Gastrocnemius medialis (tissue), 4 donors: ENCODE measurements at regions not wholly inside any gene's neighbourhood (a gene's known extent, or its start where the extent isn't known, plus 50 kb on each side); places are given as distances from the start of the nearest gene placed in this dataset.
"Not testable (repeated sequence)": the region's sequence is repeated elsewhere in the genome, so short reads cannot be mapped to it uniquely, and the experiment has no call there.

ENCODE experiments used
- POLR2A ChIP-seq, 2 donors: fragments of 450-650 bp; IDR thresholded peaks; one replicate each; pipeline ENCODE4 v1.6.1; 2017; ENCODE audit warnings: antibody characterized with exemption in 2 of 2, mild to moderate bottlenecking in 2 of 2, moderate library complexity in 2 of 2
- TF ChIP-seq, protein P1 (sequence below), 5 experiments: fragments of 450-650 bp in 3 of 5; fragments of 200-600 bp in 2 of 5; sonication (generic) in 2 of 5; IDR thresholded peaks in 4 of 5; conservative IDR thresholded peaks in 1 of 5; 1 replicate in 4 of 5; 2 replicates in 1 of 5; pipeline ENCODE4 v1.5.1; 2016 to 2019; ENCODE audit warnings: antibody characterized with exemption in 5 of 5, mild to moderate bottlenecking in 3 of 5, moderate library complexity in 3 of 5

DNA sequence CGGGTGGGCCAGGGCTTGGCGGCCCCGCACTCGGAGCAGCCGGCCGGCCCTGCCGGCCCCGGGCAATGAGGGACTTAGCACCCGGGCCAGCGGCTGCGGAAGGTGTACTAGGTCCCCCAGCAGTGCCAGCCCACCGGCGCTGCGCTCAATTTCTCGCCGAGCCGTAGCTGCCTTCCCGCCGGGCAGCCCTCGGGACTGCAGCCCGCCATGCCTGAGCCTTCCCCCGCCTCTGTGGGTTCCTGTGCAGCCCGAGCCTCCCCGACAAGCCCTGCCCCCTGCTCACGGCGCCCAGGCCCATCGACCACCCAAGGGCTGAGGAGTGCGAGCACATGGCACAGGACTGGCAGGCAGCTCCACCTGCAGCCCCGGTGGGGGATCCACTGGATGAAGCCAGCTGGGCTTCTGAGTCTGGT is 63.8 kb downstream of the KPNA2 start:
- not testable (repeated sequence) for TF ChIP-seq POLR2A (IDR thresholded peaks at IDR 0.05)
- TF ChIP-seq, protein P1, sequence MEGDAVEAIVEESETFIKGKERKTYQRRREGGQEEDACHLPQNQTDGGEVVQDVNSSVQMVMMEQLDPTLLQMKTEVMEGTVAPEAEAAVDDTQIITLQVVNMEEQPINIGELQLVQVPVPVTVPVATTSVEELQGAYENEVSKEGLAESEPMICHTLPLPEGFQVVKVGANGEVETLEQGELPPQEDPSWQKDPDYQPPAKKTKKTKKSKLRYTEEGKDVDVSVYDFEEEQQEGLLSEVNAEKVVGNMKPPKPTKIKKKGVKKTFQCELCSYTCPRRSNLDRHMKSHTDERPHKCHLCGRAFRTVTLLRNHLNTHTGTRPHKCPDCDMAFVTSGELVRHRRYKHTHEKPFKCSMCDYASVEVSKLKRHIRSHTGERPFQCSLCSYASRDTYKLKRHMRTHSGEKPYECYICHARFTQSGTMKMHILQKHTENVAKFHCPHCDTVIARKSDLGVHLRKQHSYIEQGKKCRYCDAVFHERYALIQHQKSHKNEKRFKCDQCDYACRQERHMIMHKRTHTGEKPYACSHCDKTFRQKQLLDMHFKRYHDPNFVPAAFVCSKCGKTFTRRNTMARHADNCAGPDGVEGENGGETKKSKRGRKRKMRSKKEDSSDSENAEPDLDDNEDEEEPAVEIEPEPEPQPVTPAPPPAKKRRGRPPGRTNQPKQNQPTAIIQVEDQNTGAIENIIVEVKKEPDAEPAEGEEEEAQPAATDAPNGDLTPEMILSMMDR (IDR thresholded peaks at IDR 0.05 in 4 of 5, conservative IDR thresholded peaks at IDR 0.05 in 1 of 5), result not testable (repeated sequence)
